IPS-18a (cell line): ENCODE measurements at regions not wholly inside any gene's neighbourhood (a gene's known extent, or its start where the extent isn't known, plus 50 kb on each side); places are given as distances from the start of the nearest gene placed in this dataset.
"Not testable (repeated sequence)": the region's sequence is repeated elsewhere in the genome, so short reads cannot be mapped to it uniquely, and the experiment has no call there.

Experiments
- H3K27ac ChIP-seq: one replicate; pipeline ENCODE4 v1.5.1; 2013; ENCODE audit warnings: low read length
- H3K27me3 ChIP-seq: one replicate; pipeline ENCODE4 v1.6.1; 2013; ENCODE audit warnings: mild to moderate bottlenecking, low read length; ENCODE audit not compliant: control insufficient read depth, insufficient read depth
- H3K36me3 ChIP-seq: one replicate; pipeline ENCODE4 v1.6.1; 2013; ENCODE audit warnings: low read depth, low read length; ENCODE audit not compliant: control insufficient read depth
- H3K4me1 ChIP-seq: one replicate; pipeline ENCODE4 v1.6.1; 2013; ENCODE audit warnings: low read depth, low read length; ENCODE audit not compliant: control insufficient read depth
- H3K4me3 ChIP-seq: one replicate; pipeline ENCODE4 v1.5.1; 2013; ENCODE audit warnings: low read length
- H3K9ac ChIP-seq: one replicate; pipeline ENCODE4 v1.6.1; 2013; ENCODE audit warnings: mild to moderate bottlenecking, low read length, moderate library complexity
- H3K9me3 ChIP-seq: one replicate; pipeline ENCODE4 v1.6.1; 2013; ENCODE audit warnings: low read depth, low read length; ENCODE audit not compliant: control insufficient read depth

DNA sequence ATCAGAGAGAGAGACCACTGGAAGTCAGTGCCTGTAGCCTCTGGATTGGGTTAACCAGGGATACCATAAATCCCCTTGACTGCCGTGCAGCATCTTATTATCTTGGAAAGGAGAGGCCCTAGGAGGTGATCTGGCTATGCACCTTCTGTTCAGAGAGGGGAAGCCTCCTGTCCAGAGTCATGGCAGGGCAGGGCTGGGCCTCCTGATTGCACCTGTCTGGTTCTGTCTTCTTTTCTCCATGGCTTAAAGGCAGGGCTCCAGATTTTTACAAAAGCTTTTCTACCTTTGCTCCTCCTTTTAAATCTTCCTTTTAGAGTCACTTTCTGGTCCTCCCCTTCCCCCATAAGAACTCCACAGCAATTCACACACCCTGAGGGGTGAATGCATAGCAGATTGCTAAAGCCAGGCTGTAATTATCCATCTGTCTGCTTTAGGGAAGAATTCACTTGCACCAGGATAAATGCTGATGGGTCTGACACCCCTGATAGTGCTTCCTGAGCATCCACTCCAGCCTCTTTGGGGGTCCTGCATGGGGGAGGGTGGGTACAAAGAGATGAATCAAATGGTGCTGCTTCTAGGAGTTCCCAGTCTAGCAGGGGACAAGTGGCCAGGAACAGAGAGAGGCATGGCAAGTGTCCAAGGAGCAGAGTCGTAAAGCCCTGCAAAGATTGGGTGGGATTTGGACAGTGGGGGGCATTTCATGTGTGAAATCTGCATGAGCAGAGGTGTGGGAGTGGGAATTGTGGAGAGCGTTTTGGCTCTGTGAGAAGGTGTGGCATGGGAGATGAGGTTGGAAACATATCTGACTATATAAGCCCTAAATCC, 141.3 kb upstream of the ALDH1B1 start:
- Histone ChIP-seq H3K4me1 (no peaks in the 10 kb centered on the region), H3K36me3 (no peaks in the 10 kb centered on the region), H3K27me3 (peaks cover 9% of the 10 kb centered on the region), H3K9ac (no peak overlapping the region), H3K4me3 (no peak overlapping the region), H3K27ac (no peak overlapping the region), H3K9me3 (no peaks in the 10 kb centered on the region)

- no peaks in the 10 kb centered on the region for H3K4me1 ChIP-seq
Measured at GRCh38 chr9:38250279-38251035, 142.0 kb upstream of the ALDH1B1 start.

GRCh38 chr9:38249587-38250210, 142.8 kb upstream of the ALDH1B1 start:
- no peak overlapping the region for H3K27ac ChIP-seq

More at GRCh38 chr9:38250279-38251035, 142.0 kb upstream of the ALDH1B1 start:
- H3K36me3 ChIP-seq, result no peaks in the 10 kb centered on the region
- no peak overlapping the region for H3K9ac ChIP-seq
- no peak overlapping the region for H3K27ac ChIP-seq
- no peak overlapping the region for H3K4me3 ChIP-seq
- H3K9me3 ChIP-seq, result no peaks in the 10 kb centered on the region
- H3K27me3 ChIP-seq, result peaks cover 9% of the 10 kb centered on the region

GRCh38 chr9:38249049-38249448, 143.5 kb upstream of the ALDH1B1 start:
- Histone ChIP-seq H3K9me3 (no peaks in the 10 kb centered on the region), H3K36me3 (no peaks in the 10 kb centered on the region), H3K9ac (no peak overlapping the region), H3K27ac (no peak overlapping the region), H3K27me3 (peaks cover 9% of the 10 kb centered on the region), H3K4me1 (no peaks in the 10 kb centered on the region), H3K4me3 (no peak overlapping the region)

More at GRCh38 chr9:38249587-38250210, 142.8 kb upstream of the ALDH1B1 start:
- Histone ChIP-seq H3K36me3 (no peaks in the 10 kb centered on the region), H3K27me3 (peaks cover 9% of the 10 kb centered on the region), H3K4me3 (no peak overlapping the region), H3K9ac (no peak overlapping the region), H3K4me1 (no peaks in the 10 kb centered on the region), H3K9me3 (no peaks in the 10 kb centered on the region)

- Histone ChIP-seq H3K27ac (no peak overlapping the region), H3K9me3 (no peaks in the 10 kb centered on the region), H3K4me1 (no peaks in the 10 kb centered on the region), H3K4me3 (no peak overlapping the region), H3K27me3 (peaks cover 9% of the 10 kb centered on the region), H3K9ac (no peak overlapping the region), H3K36me3 (no peaks in the 10 kb centered on the region)
Measured at GRCh38 chr9:38246833-38247232, 145.7 kb upstream of the ALDH1B1 start.

DNA sequence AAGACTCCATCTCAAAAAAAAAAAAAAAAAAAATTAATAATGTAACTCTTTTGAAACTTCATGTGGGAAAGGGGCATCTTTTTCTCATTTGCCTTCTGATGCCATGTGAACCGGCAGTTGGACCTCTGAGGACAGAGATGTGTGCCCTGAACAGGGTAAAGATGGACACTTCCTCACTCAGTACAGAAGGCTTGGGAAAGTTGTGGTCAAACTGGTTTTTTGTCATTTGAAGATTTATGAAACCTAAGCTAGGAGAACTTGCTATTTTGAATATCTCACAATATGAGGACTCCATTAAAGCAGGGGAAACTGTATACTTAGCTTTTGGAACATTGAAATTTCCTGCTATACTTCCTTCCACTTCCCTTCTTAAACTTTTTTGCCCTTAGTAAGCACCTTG, 147.5 kb upstream of the ALDH1B1 start:
- Histone ChIP-seq H3K36me3 (no peaks in the 10 kb centered on the region), H3K27me3 (peaks cover 9% of the 10 kb centered on the region), H3K9ac (no peak overlapping the region), H3K27ac (no peak overlapping the region), H3K9me3 (no peaks in the 10 kb centered on the region), H3K4me3 (no peak overlapping the region), H3K4me1 (no peaks in the 10 kb centered on the region)

DNA sequence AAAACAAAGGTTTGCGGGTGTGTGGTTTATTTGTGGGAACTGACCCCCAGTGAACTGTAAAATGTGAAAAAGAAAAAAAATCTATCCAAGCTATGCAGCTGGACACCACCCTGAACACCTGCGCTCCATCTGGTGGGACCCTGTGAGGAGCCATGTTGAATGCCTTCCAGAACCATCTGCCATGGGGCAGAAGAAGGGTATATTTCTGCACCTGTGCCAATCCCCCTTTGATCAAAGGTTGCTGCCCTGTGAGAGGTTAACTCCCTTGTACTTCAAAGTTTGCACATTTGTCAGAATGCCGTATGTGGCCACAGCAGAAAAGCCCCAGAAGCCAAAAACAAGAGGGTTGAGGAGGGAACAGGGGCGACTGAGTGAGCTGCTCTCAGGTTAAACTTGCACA, 148.5 kb upstream of the ALDH1B1 start:
- Histone ChIP-seq H3K27ac (no peak overlapping the region), H3K4me1 (no peaks in the 10 kb centered on the region), H3K27me3 (peaks cover 9% of the 10 kb centered on the region), H3K4me3 (no peak overlapping the region), H3K9ac (no peak overlapping the region), H3K36me3 (no peaks in the 10 kb centered on the region), H3K9me3 (no peaks in the 10 kb centered on the region)

- H3K9ac ChIP-seq, H3K4me1 ChIP-seq, H3K9me3 ChIP-seq, H3K27me3 ChIP-seq, H3K36me3 ChIP-seq, H3K27ac ChIP-seq, H3K4me3 ChIP-seq: not testable (repeated sequence)
Measured at GRCh38 chr9:38242151-38242550, 150.4 kb upstream of the ALDH1B1 start.

GRCh38 chr9:38240051-38240450, 152.5 kb upstream of the ALDH1B1 start:
- Histone ChIP-seq H3K27ac (no peak overlapping the region), H3K4me3 (no peak overlapping the region), H3K27me3 (no peaks in the 10 kb centered on the region), H3K9me3 (no peaks in the 10 kb centered on the region), H3K9ac (no peak overlapping the region), H3K4me1 (no peaks in the 10 kb centered on the region), H3K36me3 (no peaks in the 10 kb centered on the region)

- Histone ChIP-seq H3K9me3 (no peaks in the 10 kb centered on the region), H3K9ac (no peak overlapping the region), H3K36me3 (no peaks in the 10 kb centered on the region), H3K27me3 (peaks cover 2% of the 10 kb centered on the region), H3K4me3 (no peak overlapping the region), H3K4me1 (no peaks in the 10 kb centered on the region), H3K27ac (no peak overlapping the region)
Measured at GRCh38 chr9:38235244-38235643, 157.3 kb upstream of the ALDH1B1 start.

DNA sequence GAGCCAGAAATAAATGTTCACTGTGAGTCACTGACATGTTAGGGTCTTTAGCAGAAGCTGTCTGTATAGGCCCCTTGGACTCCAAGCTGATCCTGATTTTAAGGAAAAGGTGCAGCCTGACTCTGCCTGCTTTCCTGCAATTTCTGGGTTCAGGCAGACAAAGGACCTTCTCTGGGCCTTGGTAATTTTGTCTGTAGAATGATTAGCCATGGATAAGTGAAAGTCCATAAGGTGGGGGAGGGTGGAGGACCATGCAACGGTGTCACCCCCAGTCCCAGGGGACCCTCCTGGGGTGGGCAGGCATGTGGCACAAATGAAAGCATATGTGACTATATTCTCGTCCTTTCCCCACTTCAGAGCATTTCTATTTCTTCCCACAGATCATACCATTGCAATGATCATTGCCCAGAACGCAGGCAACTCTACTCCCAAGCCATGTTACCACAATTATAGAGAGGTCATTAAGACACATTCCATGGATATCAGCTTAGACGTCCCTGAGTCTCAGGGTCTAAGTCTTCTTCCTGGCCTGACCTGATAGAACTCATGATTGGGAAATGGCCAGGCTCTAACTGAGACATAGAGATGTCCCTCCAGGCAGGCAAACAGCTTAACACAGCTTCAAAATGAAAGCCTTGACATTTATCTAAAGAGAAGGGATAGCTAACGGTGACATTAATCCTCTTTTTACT, 157.9 kb upstream of the ALDH1B1 start:
- no peak overlapping the region for H3K27ac ChIP-seq
- H3K27me3 ChIP-seq, result peaks cover 7% of the 10 kb centered on the region
- H3K9ac ChIP-seq, result no peak overlapping the region
- H3K4me3 ChIP-seq, result no peak overlapping the region
- no peaks in the 10 kb centered on the region for H3K9me3 ChIP-seq
- peaks cover under 1% of the 10 kb centered on the region for H3K4me1 ChIP-seq
- H3K36me3 ChIP-seq, result no peaks in the 10 kb centered on the region
